ENCODE measurements at regions not wholly inside any gene's neighbourhood (a gene's known extent, or its start where the extent isn't known, plus 50 kb on each side); places are given as distances from the start of the nearest gene placed in this dataset.
A peak's percentile ranks its signal among the peaks of the same experiment; 100 is the strongest.

DNA sequence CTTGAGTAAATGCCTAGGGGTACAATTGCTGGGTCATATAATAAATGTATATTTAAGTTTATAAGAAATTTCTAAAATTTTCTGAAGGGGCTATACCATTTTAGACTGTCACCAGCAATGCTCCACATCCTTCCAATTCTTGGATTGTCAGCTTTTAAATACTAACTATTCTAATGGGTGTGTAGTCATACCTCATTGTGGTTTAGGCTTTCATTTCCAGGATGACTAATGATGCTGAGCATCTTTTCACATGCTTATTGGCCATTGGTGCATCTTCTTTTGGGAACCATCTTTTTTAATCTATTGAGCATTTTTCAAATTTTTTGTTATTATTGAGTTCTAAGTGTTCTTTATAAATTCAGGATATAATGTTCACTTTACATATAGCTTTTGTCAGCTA, 52.5 kb upstream of the CORO2B start:
- peak in 1 of 4 donors; percentile 46 for ATAC-seq
- TF ChIP-seq POLR2A (IDR thresholded peaks at IDR 0.05): no peak
- TF ChIP-seq, protein P1, sequence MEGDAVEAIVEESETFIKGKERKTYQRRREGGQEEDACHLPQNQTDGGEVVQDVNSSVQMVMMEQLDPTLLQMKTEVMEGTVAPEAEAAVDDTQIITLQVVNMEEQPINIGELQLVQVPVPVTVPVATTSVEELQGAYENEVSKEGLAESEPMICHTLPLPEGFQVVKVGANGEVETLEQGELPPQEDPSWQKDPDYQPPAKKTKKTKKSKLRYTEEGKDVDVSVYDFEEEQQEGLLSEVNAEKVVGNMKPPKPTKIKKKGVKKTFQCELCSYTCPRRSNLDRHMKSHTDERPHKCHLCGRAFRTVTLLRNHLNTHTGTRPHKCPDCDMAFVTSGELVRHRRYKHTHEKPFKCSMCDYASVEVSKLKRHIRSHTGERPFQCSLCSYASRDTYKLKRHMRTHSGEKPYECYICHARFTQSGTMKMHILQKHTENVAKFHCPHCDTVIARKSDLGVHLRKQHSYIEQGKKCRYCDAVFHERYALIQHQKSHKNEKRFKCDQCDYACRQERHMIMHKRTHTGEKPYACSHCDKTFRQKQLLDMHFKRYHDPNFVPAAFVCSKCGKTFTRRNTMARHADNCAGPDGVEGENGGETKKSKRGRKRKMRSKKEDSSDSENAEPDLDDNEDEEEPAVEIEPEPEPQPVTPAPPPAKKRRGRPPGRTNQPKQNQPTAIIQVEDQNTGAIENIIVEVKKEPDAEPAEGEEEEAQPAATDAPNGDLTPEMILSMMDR (IDR thresholded peaks at IDR 0.05): no peak
- Histone ChIP-seq H3K27me3 (no peaks in the 10 kb centered on the region), H3K27ac (no peak overlapping the region), H3K4me1 (peaks cover 0 to 14% (median 0%) of the 10 kb centered on the region in 12 donors), H3K9me3 (peaks cover 0 to 7% (median 2%) of the 10 kb centered on the region in 12 donors), H3K36me3 (no peaks in the 10 kb centered on the region), H3K4me3 (no peak overlapping the region)
- intact Hi-C loops (cut with DNase I): no loop called here
- DNase-seq: no peak

DNA sequence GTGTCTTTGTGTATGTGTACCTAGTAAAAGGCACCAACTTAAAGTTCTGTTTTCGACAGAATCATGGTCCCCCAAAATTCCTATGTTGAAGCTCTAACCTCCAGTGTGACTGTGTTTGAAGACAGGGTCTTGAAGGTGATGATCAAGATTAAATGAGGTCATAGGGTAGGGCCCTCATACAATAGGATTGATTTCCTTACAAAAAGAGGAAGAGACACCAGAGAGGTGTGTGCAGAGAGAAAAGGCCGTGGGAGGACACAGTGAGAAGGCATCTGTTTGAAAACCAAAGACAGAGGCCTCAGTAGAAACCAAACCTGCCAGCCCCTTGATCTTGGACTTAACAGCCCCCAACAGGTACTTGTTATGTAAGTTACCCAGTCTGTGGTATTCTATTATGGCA, 52.0 kb upstream of the CORO2B start:
- no peaks in the 10 kb centered on the region for H3K27me3 ChIP-seq
- no peak overlapping the region for H3K27ac ChIP-seq
- TF ChIP-seq, protein P1 (IDR thresholded peaks at IDR 0.05): no peak
- no peak for TF ChIP-seq POLR2A (IDR thresholded peaks at IDR 0.05)
- 92 to 98% (median 95%) methylated on average over 2 of the region's 2 CpGs for WGBS, 4 donors
- peaks cover 0 to 14% (median 0%) of the 10 kb centered on the region in 12 donors for H3K4me1 ChIP-seq
- ATAC-seq: no peak
- intact Hi-C loops (cut with DNase I): no loop called here
- H3K36me3 ChIP-seq: no peaks in the 10 kb centered on the region
- no peak overlapping the region for H3K4me3 ChIP-seq
- DNase-seq: no peak
- H3K9me3 ChIP-seq: peaks cover 0 to 12% (median 4%) of the 10 kb centered on the region in 12 donors

DNA sequence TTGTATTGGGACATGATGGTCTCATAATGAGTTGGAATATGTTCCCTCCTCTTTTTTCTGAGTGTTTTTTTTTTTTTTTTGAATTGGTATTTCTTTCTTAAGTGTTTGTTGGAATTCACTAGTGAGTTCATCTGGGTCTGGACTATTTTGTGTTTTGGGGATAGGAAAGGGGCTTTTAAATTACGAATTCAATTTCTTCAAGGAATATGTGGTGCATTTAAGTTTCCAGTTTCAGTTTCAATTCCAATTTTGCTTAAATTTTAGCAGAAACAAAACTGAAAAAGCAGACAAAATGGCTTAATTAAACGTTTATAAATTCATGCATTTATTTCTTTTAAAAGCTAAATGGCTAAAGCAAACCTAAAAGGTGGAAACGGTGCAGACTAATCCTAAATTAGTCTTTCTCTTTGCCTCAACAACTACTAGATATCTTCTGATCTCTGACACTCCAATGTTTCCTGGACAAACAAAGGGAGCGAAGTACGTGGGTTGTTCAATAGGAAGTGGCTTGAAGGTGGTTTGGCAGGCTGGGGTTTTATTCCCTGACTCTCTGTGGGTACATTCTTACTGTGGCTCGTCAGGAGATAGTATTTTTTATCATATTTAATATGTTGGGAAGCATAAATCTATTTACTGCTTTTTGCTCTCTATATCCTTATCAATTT, 50.0 kb upstream of the CORO2B start:
- no peak for TF ChIP-seq POLR2A (IDR thresholded peaks at IDR 0.05)
- TF ChIP-seq, protein P1 (IDR thresholded peaks at IDR 0.05): no peak
- Histone ChIP-seq H3K4me3 (peak overlapping the region in 6 of 12 donors; percentile 5 to 45 (median 22)), H3K9me3 (peaks cover 0 to 30% (median 15%) of the 10 kb centered on the region in 12 donors), H3K27me3 (no peaks in the 10 kb centered on the region), H3K36me3 (no peaks in the 10 kb centered on the region), H3K4me1 (peaks cover 0 to 14% (median 0%) of the 10 kb centered on the region in 12 donors), H3K27ac (peak overlapping the region in 1 of 12 donors; percentile 34)
- peak in 2 of 4 donors; percentile 38 to 42 for ATAC-seq
- intact Hi-C loops (cut with DNase I): no loop called here
- 39 to 51% (median 47%) methylated on average over 6 of the region's 6 CpGs for WGBS, 4 donors
- DNase-seq: no peak

All from heart left ventricle (tissue), 16 donors.